ENCODE measurements at regions not wholly inside any gene's neighbourhood (a gene's known extent, or its start where the extent isn't known, plus 50 kb on each side); places are given as distances from the start of the nearest gene placed in this dataset.
A peak's percentile ranks its signal among the peaks of the same experiment; 100 is the strongest.

- no peak for TF ChIP-seq CTCF (IDR thresholded peaks at IDR 0.05; ENCODE audit: low read depth, low read length)
- DNase-seq (ENCODE audit: low read depth in 2 of 2), result no peak
- H3K4me3 ChIP-seq (replicated peaks in 1 of 2; ENCODE audit: low read depth in 2 of 2, low read length in 2 of 2), result no peak overlapping the region
Measured at GRCh38 chr3:14312375-14312774, 90.0 kb upstream of the SLC6A6 start.

GRCh38 chr3:14317057-14317553, 85.3 kb upstream of the SLC6A6 start:
- no peak for DNase-seq (ENCODE audit: low read depth in 2 of 2)
- no peak for TF ChIP-seq CTCF (IDR thresholded peaks at IDR 0.05; ENCODE audit: low read depth, low read length)
- H3K4me3 ChIP-seq (replicated peaks in 1 of 2; ENCODE audit: low read depth in 2 of 2, low read length in 2 of 2), result no peak overlapping the region

- DNase-seq (ENCODE audit: low read depth in 2 of 2), result no peak
- TF ChIP-seq CTCF (IDR thresholded peaks at IDR 0.05; ENCODE audit: low read depth, low read length), result no peak
- no peak overlapping the region for H3K4me3 ChIP-seq (replicated peaks in 1 of 2; ENCODE audit: low read depth in 2 of 2, low read length in 2 of 2)
Measured at GRCh38 chr3:14318646-14319045, 83.8 kb upstream of the SLC6A6 start.

- peak overlapping the region in 1 of 2 donors; percentile 27 for H3K4me3 ChIP-seq (replicated peaks in 1 of 2; ENCODE audit: low read depth in 2 of 2, low read length in 2 of 2)
- peak; percentile 79 to 84 for DNase-seq (ENCODE audit: low read depth in 2 of 2)
- no peak for TF ChIP-seq CTCF (IDR thresholded peaks at IDR 0.05; ENCODE audit: low read depth, low read length)
Measured at GRCh38 chr3:14319654-14320182, 82.7 kb upstream of the SLC6A6 start.

GRCh38 chr3:14320219-14320618, 82.2 kb upstream of the SLC6A6 start:
- TF ChIP-seq CTCF (IDR thresholded peaks at IDR 0.05; ENCODE audit: low read depth, low read length), result no peak
- no peak for DNase-seq (ENCODE audit: low read depth in 2 of 2)
- no peak overlapping the region for H3K4me3 ChIP-seq (replicated peaks in 1 of 2; ENCODE audit: low read depth in 2 of 2, low read length in 2 of 2)

GRCh38 chr3:14322001-14322400, 80.4 kb upstream of the SLC6A6 start:
- no peak overlapping the region for H3K4me3 ChIP-seq (replicated peaks in 1 of 2; ENCODE audit: low read depth in 2 of 2, low read length in 2 of 2)
- no peak for TF ChIP-seq CTCF (IDR thresholded peaks at IDR 0.05; ENCODE audit: low read depth, low read length)
- no peak for DNase-seq (ENCODE audit: low read depth in 2 of 2)

All from cardiac fibroblast (primary cell).